HEK293 (cell line): ENCODE measurements at regions not wholly inside any gene's neighbourhood (a gene's known extent, or its start where the extent isn't known, plus 50 kb on each side); places are given as distances from the start of the nearest gene placed in this dataset.

Experiments
- TCF7L2 ChIP-seq: IDR thresholded peaks from 2 replicates; pipeline ENCODE4 v1.6.1; 2011; ENCODE audit warnings: low read depth, mild to moderate bottlenecking, inconsistent platforms, low read length, moderate library complexity, borderline replicate concordance
- ZBTB21 ChIP-seq: fragments of 450-650 bp; formaldehyde crosslinking; IDR thresholded peaks from 2 replicates; pipeline ENCODE4 v1.5.1; 2017; ENCODE audit warnings: missing biosample characterization, missing genetic modification characterization
- TF ChIP-seq, protein P1 (sequence below): fragments of 450-650 bp; formaldehyde crosslinking; IDR thresholded peaks from 2 replicates; pipeline ENCODE4 v1.5.1; 2016; ENCODE audit warnings: missing biosample characterization, missing genetic modification characterization

DNA sequence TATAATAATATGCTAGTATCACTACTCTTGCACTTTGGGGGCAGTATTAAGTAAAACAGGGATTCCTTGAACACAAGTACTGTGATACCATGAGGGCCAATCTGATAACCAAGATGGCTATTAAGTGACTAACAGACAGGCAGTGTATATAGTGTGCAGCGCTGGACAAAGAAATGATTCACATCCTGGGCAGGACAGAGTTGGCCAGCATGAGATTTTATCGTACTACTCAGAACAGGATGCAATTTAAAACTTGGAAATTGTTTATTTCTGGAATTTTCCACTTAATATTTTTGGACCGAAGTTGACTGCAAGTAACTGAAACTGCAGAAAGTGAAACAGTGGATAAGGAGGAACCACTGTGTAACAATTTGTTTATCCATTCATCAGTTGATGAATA lies 74.6 kb downstream of the DNTTIP2 start:
- TF ChIP-seq TCF7L2 (no peak), ZBTB21 (tag by site-specific recombination) (no peak)
- TF ChIP-seq, protein P1, sequence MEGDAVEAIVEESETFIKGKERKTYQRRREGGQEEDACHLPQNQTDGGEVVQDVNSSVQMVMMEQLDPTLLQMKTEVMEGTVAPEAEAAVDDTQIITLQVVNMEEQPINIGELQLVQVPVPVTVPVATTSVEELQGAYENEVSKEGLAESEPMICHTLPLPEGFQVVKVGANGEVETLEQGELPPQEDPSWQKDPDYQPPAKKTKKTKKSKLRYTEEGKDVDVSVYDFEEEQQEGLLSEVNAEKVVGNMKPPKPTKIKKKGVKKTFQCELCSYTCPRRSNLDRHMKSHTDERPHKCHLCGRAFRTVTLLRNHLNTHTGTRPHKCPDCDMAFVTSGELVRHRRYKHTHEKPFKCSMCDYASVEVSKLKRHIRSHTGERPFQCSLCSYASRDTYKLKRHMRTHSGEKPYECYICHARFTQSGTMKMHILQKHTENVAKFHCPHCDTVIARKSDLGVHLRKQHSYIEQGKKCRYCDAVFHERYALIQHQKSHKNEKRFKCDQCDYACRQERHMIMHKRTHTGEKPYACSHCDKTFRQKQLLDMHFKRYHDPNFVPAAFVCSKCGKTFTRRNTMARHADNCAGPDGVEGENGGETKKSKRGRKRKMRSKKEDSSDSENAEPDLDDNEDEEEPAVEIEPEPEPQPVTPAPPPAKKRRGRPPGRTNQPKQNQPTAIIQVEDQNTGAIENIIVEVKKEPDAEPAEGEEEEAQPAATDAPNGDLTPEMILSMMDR (tag by site-specific recombination), result no peak
